Stimulated activated CD8-positive, alpha-beta memory T cell treated with anti-CD3 and anti-CD28 coated beads, Interleukin-4, amount 100 ng/mL, for 4 hours (primary cell): ENCODE measurements at regions not wholly inside any gene's neighbourhood (a gene's known extent, or its start where the extent isn't known, plus 50 kb on each side); places are given as distances from the start of the nearest gene placed in this dataset.

Experiments
- DNase-seq, 2 donors: peaks; one replicate each; pipeline ENCODE4 v3.0.0-alpha.2; 2020; ENCODE audit warnings: low read depth in 2 of 2, low spot score in 1 of 2

DNA sequence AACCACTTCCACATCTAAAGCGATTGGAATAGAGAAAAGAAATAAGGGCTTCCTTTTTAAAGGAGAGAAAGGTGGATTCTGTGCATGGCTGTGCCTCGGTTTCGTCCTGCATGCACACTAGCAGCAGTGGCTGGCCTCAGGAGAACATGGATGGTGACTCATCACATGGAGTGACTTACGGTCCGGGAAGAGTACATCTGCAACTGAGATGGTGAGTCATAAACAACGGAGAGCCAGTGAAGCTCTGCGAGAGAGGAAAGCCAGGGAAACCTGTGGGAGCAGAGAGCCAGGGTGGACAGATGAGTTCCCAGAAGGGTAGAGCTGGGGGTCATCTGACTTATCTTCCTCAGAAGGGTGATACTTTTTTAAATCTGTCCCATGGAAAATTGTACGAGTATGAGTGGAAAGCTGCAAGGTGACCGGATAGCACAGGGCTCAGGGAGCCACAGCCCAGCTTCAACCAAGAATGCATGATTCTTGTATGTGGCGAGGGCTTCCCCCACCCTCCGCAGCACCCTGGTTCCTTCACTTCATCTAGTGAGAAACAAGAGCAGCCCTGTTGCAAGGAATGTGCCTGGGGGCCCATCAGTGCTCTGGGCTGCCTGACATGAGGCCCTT, 259.1 kb downstream of the KLF6 start:
- no peak for DNase-seq

DNA sequence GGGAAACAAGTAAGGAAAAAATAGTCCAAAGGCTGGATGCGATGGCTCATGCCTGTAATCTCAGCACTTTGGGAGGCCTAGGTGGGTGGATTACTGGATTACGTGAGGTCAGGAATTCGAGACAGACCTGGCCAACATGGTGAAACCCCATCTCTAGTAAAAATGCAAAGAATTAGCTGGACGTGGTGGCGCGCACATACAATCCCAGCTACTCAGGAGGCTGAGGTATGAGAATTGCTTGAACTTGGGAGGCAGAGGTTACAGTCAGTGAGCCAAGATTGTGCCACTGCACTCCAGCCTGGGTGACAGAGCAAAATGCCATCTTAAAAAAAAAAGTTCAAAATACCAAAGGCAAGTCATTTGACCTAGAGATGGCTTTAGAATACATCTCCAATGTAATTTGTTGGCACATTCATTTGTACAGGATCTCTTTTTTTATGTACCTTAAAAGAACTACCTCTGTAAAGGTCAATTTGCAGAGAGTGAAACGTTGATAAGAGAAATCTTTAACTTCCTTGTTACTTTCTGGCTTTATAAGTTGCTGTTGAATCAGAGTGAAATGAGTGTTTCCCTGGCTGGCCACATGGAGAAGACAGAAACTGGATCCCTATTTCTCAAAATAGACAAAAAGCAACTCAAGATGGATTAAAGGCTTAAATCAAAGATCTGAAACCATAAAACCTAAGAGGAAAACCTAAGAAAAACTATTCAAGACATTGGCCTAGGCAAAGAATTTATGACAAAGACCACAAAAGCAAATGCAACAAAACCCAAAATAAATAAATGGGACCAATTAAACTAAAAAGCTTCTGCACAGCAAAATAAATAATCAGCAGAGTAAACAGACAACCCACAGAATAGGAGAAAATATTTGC, 260.7 kb downstream of the KLF6 start:
- DNase-seq, result no peak

DNA sequence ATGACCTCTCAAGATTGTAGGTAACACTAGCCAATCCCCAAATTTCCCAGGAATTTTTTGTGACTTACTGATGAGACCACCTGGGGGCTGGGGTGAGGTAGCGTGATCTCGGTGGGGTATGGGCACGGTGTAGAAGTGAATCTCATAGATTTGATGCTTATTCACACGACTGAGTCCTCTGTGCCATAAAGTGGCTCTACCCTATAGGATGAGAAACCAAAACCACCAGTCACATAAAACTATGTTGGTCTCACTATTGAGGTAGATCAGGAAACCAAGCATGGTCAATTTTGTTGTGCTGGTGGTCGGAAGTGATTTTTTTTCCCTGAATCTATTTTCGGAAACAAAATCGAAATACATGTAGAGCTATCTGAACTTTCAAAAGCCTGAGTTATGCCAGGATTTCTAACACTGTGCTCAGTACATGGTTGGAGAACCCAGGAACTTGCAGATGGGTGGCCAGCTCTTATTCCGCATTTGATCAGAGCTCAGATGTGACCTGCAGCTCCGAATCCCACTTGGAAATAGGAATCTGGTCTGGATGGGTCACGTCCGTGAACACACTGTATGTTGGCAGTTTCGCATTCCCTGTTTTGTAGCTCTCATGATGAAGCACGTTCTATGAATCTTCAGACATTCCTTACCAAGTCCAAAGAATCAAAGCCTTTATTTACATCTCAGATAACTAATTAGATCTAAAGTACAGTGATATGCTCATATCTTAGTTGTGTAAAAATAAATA, 261.5 kb downstream of the KLF6 start:
- DNase-seq, result no peak

- no peak for DNase-seq
These were observed 268.1 kb downstream of the KLF6 start for GRCh38 chr10:3516923-3517255.

DNA sequence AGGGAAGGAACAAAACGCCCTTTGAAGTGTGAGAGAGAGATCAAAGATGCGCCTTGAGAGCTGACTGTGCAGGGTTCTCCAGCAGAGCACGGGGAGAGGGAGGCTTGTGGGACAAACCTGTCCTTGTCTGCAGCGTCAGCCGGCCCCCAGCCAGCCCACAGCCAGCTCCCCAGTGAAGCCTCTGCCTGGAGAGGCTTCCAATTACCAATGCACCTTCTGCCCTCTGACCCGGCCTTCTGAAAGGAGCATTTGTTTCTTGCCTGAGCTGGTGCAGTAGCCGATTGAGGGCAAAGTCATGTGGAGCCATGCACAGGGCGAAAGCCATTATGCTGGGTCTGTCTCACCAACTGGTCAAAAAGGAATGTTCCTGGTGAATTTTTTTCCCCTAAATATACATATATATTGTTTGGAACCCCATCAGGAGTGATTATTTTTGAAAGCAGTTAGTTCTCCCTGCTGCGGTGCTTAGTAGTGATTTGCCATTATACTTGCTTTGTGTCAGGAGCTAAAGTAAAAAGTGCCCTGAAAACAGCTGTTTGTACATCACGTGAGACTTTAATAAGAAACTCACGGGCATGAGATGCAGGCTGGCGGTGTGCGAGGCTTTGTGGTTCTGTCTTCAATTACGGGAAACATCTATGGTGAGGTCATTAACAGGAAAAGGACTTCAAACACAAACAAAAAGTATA, 268.6 kb downstream of the KLF6 start:
- DNase-seq, result no peak

GRCh38 chr10:3514691-3515090, 270.3 kb downstream of the KLF6 start:
- no peak for DNase-seq

DNA sequence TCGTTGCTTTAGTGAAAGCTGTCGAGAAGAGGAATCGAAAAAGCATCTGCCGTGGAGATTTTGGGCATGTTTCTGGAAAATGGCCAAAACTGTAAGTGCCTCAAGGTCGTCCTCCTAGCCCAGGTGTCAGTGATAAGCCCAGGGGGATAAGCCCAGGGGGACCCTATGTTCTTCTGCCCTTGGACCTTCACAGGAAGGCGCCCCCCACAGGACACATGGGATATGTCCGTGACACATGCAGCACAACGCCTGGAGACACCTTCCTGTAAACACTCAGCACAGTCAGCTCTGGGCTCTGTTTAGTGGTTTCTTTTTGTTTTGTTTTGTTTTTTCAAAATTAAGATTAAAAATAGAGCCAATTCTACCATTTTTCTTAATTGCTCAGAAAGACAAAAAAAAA, 272.7 kb downstream of the KLF6 start:
- DNase-seq, result no peak

- no peak for DNase-seq
These were observed 273.5 kb downstream of the KLF6 start for GRCh38 chr10:3511483-3511882.

DNA sequence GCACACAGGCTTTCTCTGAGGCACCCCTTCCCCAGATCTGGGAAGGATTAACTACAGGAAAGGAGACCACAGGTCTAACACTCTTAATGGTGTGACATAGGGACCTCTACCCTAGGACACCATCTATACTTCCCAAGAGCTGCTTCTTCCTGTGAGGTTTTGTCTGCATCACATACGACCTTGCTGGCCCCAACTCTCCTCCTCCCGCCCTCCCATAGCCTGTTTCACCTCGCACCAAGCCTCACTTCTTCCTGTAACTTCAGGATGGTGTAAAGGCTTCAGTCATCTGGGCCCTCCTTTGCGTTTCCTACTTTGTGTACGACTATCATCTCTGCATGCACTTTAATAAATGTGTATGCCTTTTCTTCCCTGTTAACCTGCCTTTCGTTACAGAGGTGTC, 274.3 kb downstream of the KLF6 start:
- no peak for DNase-seq

DNA sequence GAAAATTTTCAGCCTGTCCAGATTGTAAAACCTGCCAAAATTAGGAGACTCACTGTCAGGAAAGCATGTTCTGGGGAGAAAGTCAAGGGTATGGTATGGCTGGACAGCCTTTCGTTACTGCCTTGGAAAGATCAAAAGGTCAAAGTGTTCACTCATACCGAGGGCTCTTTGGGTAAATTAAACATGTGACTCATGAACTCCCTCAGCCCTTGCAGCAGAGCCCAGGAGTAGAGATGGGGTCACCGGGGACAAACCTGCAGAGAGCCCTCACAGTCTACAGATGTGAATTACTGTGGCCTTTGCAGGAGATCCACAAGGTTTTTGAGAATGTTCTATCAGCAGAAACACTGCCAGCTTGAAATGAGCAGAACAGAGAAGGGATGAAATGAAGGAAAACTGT, 275.7 kb downstream of the KLF6 start:
- DNase-seq, result no peak

- DNase-seq, result no peak
These were observed 281.7 kb downstream of the KLF6 start for GRCh38 chr10:3503299-3503698.

DNA sequence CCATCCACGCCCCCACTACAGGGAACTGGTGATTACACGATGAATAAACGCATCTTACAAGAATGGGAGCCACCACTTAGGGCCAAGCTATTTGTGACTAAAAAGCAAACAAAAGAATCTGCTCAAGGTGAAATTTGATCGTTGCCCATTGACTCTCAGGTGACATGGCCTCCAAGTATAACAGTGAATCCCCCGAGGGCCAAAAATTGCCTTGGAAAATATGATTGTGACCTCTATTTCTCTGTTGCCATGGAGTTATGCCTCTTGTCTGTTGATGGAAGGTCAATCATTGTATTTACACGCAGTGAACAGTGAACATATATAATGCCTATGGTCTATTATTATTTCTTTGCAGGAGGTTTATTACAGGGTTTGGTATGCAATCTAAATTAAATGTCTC, 282.3 kb downstream of the KLF6 start:
- DNase-seq, result no peak

GRCh38 chr10:3500408-3500856, 284.6 kb downstream of the KLF6 start:
- no peak for DNase-seq

GRCh38 chr10:3499120-3499519, 285.9 kb downstream of the KLF6 start:
- no peak for DNase-seq

DNA sequence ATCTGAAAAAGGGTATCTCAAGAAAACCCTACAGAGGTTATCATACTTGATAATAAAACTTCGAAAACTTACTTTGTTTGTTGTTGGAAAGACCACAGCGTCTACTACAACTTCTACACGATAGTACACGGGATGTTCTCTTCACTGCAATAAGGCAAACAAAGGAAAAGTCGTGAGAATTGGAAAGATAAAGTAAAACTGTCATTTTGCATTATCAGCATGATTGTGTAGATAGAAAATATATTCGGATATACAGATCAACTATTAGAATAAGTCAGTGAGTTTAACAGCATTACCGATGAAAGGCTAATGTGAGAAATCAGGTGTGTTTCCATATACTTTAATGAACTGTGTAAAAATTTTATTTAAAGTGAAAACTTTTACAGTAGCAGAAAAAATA, 287.4 kb downstream of the KLF6 start:
- DNase-seq, result no peak

DNA sequence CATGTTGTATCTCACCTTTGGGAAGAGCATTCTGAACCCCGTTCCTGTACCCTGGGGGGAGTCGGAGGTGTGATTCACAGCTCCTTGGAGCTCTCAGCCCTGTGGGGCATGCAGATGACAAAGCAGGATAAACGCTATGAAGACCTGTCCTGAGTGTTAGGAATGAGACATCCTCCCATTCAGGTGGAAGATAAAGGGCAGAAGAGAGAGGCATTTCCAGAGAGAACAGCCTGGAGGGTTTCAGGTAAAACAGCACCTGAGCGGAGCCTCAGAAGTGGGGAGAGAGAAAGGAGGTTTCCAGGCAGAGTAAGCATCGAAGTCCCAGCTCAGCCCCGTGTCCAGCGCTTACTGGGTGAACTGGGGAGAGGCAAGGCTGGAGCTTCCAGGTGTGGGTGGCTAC, 288.9 kb downstream of the KLF6 start:
- DNase-seq, result no peak

DNA sequence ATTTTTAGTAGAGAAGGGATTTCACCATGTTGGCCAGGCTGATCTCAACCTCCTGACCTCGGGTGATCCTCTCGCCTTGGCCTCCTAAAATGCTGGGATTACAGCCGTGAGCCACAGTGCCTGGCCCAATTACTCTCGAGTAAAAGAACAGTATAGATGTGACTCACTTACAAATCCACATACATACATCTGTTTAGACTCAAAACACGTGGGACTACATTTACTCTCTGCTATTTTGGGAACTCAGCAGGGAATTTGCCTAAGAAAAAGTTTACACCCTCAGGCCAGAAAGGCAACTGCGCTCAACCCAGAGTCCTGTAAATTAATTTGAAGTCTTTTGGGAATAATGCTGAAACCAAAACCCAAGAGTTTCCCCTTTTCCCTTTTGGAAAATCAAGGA, 289.7 kb downstream of the KLF6 start:
- DNase-seq, result no peak

GRCh38 chr10:3494838-3495230, 290.2 kb downstream of the KLF6 start:
- no peak for DNase-seq

DNA sequence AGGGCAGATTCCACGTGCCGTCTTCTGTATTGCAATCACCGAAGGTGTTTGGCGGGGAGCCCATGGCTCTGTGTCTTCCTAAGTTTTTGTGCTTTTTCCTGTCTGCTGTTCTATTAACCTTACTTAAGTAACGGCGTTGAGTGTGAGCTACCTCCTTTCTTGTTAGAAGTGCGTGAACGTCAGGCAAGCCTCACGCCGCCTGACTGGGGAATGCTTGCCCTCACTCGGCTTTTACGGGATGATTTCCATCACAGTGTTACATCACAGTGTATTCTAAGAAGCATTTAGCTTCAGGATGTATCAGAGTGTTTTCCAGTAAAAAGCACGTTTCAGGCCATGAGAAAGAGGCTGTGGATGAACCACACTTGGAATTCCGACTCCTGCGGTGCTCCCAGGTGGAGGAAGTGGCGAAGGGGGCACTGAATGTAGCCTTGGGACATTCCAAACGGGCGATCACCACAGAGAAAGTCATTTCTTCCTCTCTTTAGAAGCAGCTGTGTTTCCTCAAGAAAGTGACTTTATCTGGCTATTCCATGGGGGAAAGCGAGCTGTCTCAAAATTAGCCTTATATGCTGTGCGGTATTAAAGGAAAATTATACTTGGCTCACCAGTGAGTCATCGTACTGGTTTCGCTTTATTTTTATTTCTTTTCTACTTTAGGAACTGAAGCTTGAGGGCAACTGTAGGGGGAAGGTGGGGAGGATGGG, 290.7 kb downstream of the KLF6 start:
- DNase-seq, result no peak

GRCh38 chr10:3493621-3494020, 291.4 kb downstream of the KLF6 start:
- DNase-seq, result no peak

GRCh38 chr10:3491571-3491970, 293.4 kb downstream of the KLF6 start:
- DNase-seq, result no peak
